COLO668 (cell line): ENCODE measurements at regions not wholly inside any gene's neighbourhood (a gene's known extent, or its start where the extent isn't known, plus 50 kb on each side); places are given as distances from the start of the nearest gene placed in this dataset.
A peak's percentile ranks its signal among the peaks of the same experiment; 100 is the strongest.

ENCODE experiments used
- DNase-seq: peaks from one replicate; lab custom pipeline; 2025; ENCODE audit not compliant: unreplicated experiment; lab: John Stamatoyannopoulos, UW

- peak; percentile 82 for DNase-seq
Measured at GRCh38 chr4:119933606-119934005, 133.0 kb downstream of the MAD2L1 start.

DNA sequence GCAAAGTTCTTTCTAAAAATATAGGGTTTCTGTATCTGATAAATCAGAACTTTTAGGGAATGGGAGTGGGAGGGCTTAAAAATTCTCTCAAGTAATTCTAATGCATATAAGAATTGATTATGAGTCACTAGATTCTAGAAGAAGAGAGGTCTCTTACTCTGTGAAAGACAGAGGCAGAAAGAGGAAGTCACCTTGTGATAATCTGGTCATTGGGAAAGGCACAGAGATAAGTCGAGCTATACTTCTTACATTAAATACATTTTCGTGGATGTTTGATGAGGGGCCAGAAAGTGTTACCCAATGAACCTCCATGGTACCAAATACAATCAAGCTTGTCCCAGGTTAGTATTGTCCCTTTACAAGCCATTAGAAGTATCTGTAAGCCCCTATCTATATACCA, 134.4 kb downstream of the MAD2L1 start:
- no peak for DNase-seq

DNA sequence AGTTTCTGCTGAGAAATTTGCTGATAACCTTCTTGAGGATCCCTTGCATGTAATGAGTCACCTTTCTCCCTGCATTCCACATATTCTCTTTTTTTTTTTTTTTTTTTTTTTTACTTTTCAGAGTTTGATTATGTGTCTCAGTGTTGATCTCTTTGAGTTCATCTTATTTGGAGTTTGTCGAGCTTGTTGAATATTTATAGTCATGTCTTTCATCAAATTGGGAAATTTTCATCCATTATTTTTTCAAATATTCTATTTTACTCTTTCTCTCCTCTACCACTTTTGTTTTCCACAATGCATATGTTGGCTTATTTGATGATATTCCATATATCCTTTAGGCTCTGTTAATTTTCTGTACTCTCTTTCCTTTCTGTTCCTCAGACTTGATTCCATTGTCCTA, 136.1 kb downstream of the MAD2L1 start:
- no peak for DNase-seq

- no peak for DNase-seq
Measured at GRCh38 chr4:119921830-119922229, 144.8 kb downstream of the MAD2L1 start.

DNA sequence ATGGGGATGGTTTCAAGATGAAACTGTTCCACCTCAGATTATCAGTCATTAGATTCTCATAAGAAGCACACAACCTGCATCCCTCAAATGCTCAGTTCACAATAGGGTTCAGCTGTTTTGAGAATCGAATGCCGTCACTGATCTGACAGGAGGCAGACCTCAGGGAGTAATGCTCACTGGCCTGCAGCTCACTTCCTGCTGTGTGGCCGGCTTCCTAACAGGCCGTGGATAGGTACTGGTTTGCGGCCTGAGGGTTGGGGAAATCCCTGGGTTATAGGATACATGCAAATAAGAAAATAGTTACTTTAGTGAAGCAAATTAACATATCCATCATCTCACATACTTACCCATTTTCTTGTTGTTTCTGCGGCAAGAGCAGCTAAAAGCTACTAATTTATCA, 160.4 kb downstream of the MAD2L1 start:
- DNase-seq = no peak

- no peak for DNase-seq
Measured at GRCh38 chr4:119898211-119898610, 168.4 kb downstream of the MAD2L1 start.

DNA sequence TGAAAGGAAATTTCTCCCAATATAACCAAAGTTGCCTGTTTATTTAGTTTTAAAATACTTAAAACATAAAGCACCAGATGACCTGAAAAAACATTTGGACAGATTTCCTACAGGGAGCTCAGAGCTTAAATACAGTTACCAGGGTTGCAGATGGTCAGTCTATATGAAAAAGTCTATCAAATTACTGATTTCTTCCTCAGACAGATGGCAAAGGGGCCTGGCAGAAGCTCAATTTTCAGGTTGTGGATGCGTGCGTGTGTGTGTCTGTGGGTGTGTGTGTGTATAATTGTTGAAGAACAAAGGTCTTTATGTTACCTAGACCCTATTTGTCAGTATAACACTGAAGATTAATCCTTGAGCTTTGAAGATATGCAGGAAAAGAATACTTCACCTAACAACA, 169.4 kb downstream of the MAD2L1 start:
- no peak for DNase-seq

DNA sequence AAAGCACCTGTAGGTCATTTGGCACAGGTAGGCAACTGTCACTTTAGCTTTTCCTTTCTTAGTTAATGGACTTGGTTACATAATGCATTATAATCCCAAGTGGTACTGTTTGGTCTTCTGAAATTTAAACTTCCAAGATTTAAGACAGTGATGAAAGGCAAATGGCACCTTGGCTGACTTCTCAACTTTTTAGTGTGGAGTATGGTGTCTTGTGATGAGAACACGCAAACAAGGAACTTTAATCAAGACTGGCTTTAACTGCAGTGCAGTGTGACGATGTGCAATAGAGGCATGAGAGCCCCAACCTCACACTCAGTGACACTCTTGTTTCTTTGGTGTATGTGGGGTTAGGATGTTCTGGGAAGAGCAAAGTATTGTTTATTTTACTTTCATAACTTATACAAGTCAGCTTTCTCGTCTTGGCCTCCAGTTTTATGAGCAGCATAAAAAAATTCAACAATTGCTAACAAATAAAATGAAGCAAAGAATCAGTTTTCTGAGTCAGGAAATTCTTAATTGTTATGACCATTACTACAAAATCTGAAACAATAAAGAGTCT, 171.9 kb downstream of the MAD2L1 start:
- DNase-seq = no peak

DNA sequence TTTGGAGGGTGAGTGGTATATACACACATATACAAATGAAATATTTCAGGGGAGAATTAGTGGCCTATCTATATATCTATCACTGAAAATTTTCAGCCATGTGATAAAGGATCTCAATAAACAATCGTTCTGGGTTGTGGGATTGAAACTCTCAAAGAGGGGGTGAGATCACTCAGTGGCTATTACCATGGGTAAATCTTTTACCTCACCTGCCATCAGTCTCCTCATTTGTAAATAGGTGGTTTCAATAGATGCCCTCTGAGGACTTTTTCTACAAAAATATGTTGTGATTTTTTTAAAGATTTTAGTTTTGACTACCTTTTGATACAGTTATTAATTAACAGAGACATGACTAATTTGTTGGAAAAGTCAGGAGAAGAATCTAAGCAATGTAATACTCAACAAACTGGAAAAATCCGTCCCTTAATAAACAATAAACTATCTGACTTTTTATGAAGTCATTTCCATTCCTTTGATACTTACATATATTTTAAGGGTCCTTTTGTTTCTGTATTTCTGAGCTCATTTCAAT, 192.8 kb downstream of the MAD2L1 start:
- DNase-seq = no peak

- no peak for DNase-seq
Measured at GRCh38 chr4:119873132-119873531, 193.5 kb downstream of the MAD2L1 start.

DNA sequence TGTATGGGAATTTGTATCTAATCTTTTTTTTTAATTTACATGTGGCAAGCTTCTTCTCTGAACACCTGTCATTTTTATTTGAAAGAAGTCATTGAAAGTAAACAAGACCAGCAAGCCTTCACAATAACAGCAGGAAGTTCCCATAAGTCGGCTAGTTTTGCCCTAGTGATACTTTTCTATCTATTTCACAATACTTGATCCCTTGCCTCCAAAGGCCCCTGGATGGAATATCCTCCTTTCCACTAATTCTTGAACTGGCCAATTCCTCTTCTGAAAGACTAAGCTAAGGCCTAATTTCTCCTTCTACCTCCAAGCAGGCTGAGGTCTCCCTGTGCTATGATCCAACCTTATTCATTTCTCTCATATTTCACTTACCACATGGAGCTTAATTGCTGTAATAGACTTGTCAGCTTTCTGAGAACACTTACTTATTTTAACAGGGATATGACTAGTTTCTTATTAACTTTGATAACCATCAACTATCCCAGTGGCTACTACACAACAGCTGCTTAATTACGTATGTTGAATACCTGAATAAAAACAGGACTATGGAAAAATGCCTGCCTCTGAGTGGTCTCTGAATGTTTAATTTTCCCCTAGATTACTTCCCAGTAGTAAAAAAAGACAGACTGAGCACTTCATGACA, 194.2 kb downstream of the MAD2L1 start:
- DNase-seq = no peak

- no peak for DNase-seq
Measured at GRCh38 chr4:119870856-119871255, 195.8 kb downstream of the MAD2L1 start.

DNA sequence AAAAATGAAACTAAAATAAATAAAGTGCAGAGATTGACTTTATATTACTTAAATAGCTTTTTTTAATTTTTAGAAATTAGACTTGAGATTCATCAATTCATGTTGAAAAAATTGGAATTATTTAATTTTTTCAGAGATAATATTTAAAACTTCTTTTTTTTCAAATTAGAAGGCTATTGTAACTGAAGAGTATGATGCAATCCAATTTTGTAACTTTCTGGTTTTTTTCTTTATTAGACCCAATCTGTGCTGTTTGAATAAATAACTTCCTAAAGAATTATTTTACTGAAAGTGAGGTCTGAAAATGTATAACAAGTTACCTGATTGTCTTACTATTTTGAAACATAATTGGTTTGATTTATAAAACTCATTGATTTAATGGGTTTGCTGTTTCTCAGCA, 200.9 kb downstream of the MAD2L1 start:
- no peak for DNase-seq

DNA sequence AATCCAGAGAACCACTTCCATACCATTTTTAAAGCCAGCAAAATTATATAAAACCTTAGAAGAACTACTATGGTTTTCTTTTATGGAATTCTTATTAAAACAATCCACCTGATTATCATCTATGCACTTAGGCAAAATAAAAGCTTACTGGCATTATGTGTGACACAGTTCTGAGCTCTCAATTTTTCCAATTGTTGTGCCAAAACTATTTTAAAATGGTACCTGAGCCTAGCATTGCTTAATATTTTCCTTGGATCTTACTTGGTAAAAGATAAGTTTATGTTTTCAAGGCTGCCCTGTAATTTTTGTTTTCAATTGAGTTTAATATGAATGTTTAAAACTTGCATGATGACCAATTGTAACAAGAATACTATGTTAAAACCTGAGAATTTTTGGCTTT, 201.3 kb downstream of the MAD2L1 start:
- DNase-seq = no peak

DNA sequence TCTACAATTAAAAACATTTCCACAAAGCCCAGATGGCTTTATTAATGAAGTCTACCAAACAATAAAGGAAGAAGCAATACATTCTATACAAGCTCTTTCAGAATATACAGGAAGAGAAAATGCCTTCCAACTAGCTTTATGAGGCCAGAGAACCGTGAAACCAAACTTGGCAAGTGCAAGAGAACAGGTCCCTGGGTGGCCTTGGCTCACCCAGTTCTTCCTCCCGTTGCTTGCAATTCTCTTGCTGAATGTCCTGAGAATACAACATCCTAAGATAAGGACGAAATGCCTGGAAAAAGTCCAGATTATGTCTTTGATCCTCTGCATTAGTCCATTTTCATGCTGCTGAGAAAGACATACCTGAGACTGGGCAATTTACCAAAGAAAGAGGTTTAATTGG, 204.9 kb downstream of the MAD2L1 start:
- DNase-seq = no peak

GRCh38 chr4:119858176-119858575, 208.5 kb downstream of the MAD2L1 start:
- no peak for DNase-seq

- DNase-seq = no peak
Measured at GRCh38 chr4:119854364-119854763, 212.3 kb downstream of the MAD2L1 start.

GRCh38 chr4:119851649-119852048, 215.0 kb downstream of the MAD2L1 start:
- DNase-seq = no peak

DNA sequence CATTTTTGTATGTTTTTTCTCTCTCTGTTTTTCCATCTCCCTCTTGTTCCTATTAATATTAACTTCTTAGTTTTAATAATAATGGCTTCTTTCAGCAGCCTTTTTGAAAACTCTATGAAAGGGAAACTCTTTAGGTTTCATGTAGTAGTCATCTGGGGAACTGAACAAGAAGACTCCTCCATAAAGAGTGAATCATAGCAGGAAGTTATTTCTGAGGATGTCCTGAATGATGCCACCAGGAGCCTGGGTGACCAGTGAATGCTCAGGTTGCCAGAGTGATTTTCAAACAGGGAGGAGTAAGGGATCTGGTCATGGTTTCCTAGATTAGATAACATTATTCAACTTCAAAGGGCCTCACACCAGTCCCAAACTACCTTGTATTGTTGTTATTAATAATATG, 212.8 kb upstream of the PDE5A start:
- DNase-seq = no peak

- no peak for DNase-seq
Measured at GRCh38 chr4:119835613-119835910, 207.0 kb upstream of the PDE5A start.

DNA sequence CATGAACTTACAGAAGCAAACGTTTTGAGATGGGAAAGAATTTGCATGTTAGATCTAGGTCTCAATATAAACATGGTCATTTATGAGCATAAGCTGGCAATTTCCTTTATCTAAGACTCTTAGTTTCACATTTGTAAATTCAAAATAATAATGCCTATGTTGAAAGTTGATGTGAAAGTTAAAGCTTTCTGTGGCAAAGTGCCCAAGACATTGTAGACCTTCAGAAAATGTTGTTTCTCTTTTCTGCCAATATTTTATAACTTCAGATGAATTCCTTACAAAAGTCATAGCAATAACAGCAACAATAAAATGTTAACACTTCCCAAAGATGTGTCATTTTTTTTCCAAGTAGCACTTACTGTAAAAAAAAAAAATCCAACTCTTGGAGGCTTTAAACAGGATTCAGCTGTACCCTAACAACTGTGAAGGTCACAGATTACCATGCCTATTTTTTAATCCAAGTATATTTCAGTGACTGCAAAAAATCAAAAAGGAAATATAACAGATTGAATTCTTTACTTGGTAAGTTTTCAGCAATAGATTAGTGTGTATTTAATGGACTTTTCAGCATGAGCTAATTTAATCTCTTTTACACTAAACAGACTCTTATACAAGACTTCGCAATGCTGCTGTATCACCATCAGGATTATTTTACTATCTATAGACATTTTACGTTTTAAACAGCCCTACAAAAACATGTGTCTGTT, 206.5 kb upstream of the PDE5A start:
- no peak for DNase-seq

DNA sequence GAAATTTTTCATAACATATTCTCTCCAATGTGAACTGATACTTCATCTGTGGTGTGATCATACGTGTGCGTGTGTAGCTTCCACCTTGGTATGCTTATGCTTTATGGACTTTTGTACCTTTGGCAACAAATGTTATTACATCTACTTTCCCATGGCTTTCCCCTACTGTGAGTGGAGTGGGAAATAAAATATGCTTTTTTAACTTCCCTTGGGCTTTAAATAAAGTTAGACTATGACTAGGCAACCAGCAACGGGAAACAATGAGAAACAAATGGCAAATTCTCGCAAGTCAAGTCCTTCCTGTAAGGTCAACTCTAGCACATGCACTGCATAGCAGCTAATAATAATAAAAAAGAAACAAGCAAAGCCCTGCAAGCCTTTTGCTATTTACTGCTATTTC, 205.0 kb upstream of the PDE5A start:
- no peak for DNase-seq

GRCh38 chr4:119832776-119833175, 204.2 kb upstream of the PDE5A start:
- no peak for DNase-seq
